ENCODE measurements at regions not wholly inside any gene's neighbourhood (a gene's known extent, or its start where the extent isn't known, plus 50 kb on each side); places are given as distances from the start of the nearest gene placed in this dataset.
"Not testable (repeated sequence)": the region's sequence is repeated elsewhere in the genome, so short reads cannot be mapped to it uniquely, and the experiment has no call there.

- no peak for DNase-seq (ENCODE audit: low spot score)
Measured at GRCh38 chr6:9831783-9832182, 583.1 kb downstream of the TFAP2A start.

- no peak for DNase-seq (ENCODE audit: low spot score)
Measured at GRCh38 chr6:9830808-9831207, 584.1 kb downstream of the TFAP2A start.

GRCh38 chr6:9825526-9825925 lies 589.3 kb downstream of the TFAP2A start:
- no peak for DNase-seq (ENCODE audit: low spot score)

GRCh38 chr6:9810727-9811126 lies 604.1 kb downstream of the TFAP2A start:
- not testable (repeated sequence) for DNase-seq (ENCODE audit: low spot score)

- DNase-seq (ENCODE audit: low spot score), result no peak
Measured at GRCh38 chr6:9810286-9810685, 604.6 kb downstream of the TFAP2A start.

- DNase-seq (ENCODE audit: low spot score), result no peak
Measured at GRCh38 chr6:9806195-9806594, 608.7 kb downstream of the TFAP2A start.

GRCh38 chr6:9801249-9801754 lies 613.6 kb downstream of the TFAP2A start:
- DNase-seq (ENCODE audit: low spot score), result no peak

- DNase-seq (ENCODE audit: low spot score), result no peak
Measured at GRCh38 chr6:9799582-9799981, 615.3 kb downstream of the TFAP2A start.

- DNase-seq (ENCODE audit: low spot score), result no peak
Measured at GRCh38 chr6:9796827-9797226, 618.0 kb downstream of the TFAP2A start.

GRCh38 chr6:9795880-9796279 lies 619.0 kb downstream of the TFAP2A start:
- no peak for DNase-seq (ENCODE audit: low spot score)

GRCh38 chr6:9789201-9789600 lies 625.7 kb downstream of the TFAP2A start:
- peak; percentile 65 for DNase-seq (ENCODE audit: low spot score)

- no peak for DNase-seq (ENCODE audit: low spot score)
Measured at GRCh38 chr6:9784786-9785185, 630.1 kb downstream of the TFAP2A start.

GRCh38 chr6:9783567-9783966 lies 631.3 kb downstream of the TFAP2A start:
- peak; percentile 15 for DNase-seq (ENCODE audit: low spot score)

- peak; percentile 88 for DNase-seq (ENCODE audit: low spot score)
Measured at GRCh38 chr6:9766240-9766915, 648.5 kb downstream of the TFAP2A start.

- DNase-seq (ENCODE audit: low spot score), result no peak
Measured at GRCh38 chr6:9761220-9761619, 653.7 kb downstream of the TFAP2A start.

GRCh38 chr6:9754515-9754914 lies 660.4 kb downstream of the TFAP2A start:
- DNase-seq (ENCODE audit: low spot score), result no peak

- DNase-seq (ENCODE audit: low spot score), result no peak
Measured at GRCh38 chr6:9745966-9746365, 668.9 kb downstream of the TFAP2A start.

- no peak for DNase-seq (ENCODE audit: low spot score)
Measured at GRCh38 chr6:9745476-9745875, 669.4 kb downstream of the TFAP2A start.

GRCh38 chr6:9744119-9744518 lies 670.8 kb downstream of the TFAP2A start:
- no peak for DNase-seq (ENCODE audit: low spot score)

GRCh38 chr6:9732056-9732455 lies 682.8 kb downstream of the TFAP2A start:
- no peak for DNase-seq (ENCODE audit: low spot score)

GRCh38 chr6:9725776-9726175 lies 689.1 kb downstream of the TFAP2A start:
- DNase-seq (ENCODE audit: low spot score), result not testable (repeated sequence)

- no peak for DNase-seq (ENCODE audit: low spot score)
Measured at GRCh38 chr6:9717568-9717967, 697.3 kb downstream of the TFAP2A start.

- no peak for DNase-seq (ENCODE audit: low spot score)
Measured at GRCh38 chr6:9711365-9711764, 703.5 kb downstream of the TFAP2A start.

GRCh38 chr6:9710574-9710973 lies 704.3 kb downstream of the TFAP2A start:
- no peak for DNase-seq (ENCODE audit: low spot score)
